Adrenal gland (tissue), 9 donors: ENCODE measurements at regions not wholly inside any gene's neighbourhood (a gene's known extent, or its start where the extent isn't known, plus 50 kb on each side); places are given as distances from the start of the nearest gene placed in this dataset.

Experiments used
- DNase-seq, 7 donors: peaks; one replicate each; pipeline ENCODE4 v3.0.0-alpha.2; 2019 to 2020
- H3K27ac ChIP-seq, 5 donors: fragments of 200-600 bp; sonication (generic) in 4 of 5; 1 replicate in 3 of 5; 2 replicates in 2 of 5; pipeline versions ENCODE4 v1.5.1 to v1.8.0; 2016 to 2020; ENCODE audit warnings: mild to moderate bottlenecking in 1 of 5
- H3K27me3 ChIP-seq: fragments of 200-600 bp; 2 replicates; pipeline ENCODE4 v1.8.0; 2021
- H3K36me3 ChIP-seq, 2 donors: fragments of 200-600 bp; replicated peaks in 1 of 2; 1 replicate in 1 of 2; 2 replicates in 1 of 2; pipeline versions ENCODE4 v1.5.1 to v1.8.0; 2018 to 2022
- H3K4me1 ChIP-seq, 2 donors: fragments of 200-600 bp; replicated peaks in 1 of 2; 1 replicate in 1 of 2; 2 replicates in 1 of 2; pipeline versions ENCODE4 v1.5.1 to v1.8.0; 2018 to 2021
- H3K4me3 ChIP-seq, 4 donors: fragments of 200-600 bp; sonication (generic) in 3 of 4; one replicate each; pipeline ENCODE4 v1.5.1; 2016 to 2018
- H3K9me3 ChIP-seq, 3 donors: fragments of 200-600 bp; sonication (generic) in 1 of 3; replicated peaks in 1 of 3; 1 replicate in 2 of 3; 2 replicates in 1 of 3; pipeline versions ENCODE4 v1.5.1 to v1.8.0; 2016 to 2021
- CTCF ChIP-seq, 6 experiments: fragments of 450-650 bp in 4 of 6; fragments of 200-600 bp in 2 of 6; sonication (generic) in 1 of 6; IDR thresholded peaks; 1 replicate in 5 of 6; 2 replicates in 1 of 6; pipeline versions ENCODE4 v1.5.1 to v1.8.0; 2016 to 2021; ENCODE audit warnings: antibody characterized with exemption in 6 of 6, mild to moderate bottlenecking in 2 of 6, moderate library complexity in 1 of 6
- POLR2A ChIP-seq, 2 donors: fragments of 450-650 bp; IDR thresholded peaks; one replicate each; pipeline ENCODE4 v1.6.1; 2017; ENCODE audit warnings: antibody characterized with exemption in 2 of 2, mild to moderate bottlenecking in 2 of 2, moderate library complexity in 1 of 2
- WGBS, 4 donors: extraction: QIAGEN DNeasy Blood & Tissue Kit in 2 of 4; methylation state at CpG; one replicate each; pipeline versions ENCODE4 v1.1.5 to v1.1.7; 2013 to 2017; 5-methylcytosine and 5-hydroxymethylcytosine counted together
- intact Hi-C, 2 donors: fragments of 100-400 bp; cut with DNase I; formaldehyde crosslinking; loops; one replicate each; pipeline versions ENCODE4 v1.14.1 to v1.15.0; 2022 to 2023
- donor health status: healthy with polysubstance abuse.
- donor health status: Bipolar disorder and iron deficiency.
- donor health status: DM: yes; HTN: yes; CAD: no.
- donor health status: DM: no; HTN: no; CAD: no.
- donor health status: DM: no; HTN: no; CAD: no.

- no peaks in the 10 kb centered on the region for H3K27me3 ChIP-seq
- no peaks in the 10 kb centered on the region for H3K36me3 ChIP-seq
- H3K9me3 ChIP-seq = no peaks in the 10 kb centered on the region
- TF ChIP-seq CTCF (IDR thresholded peaks at IDR 0.05) (no peak), POLR2A (IDR thresholded peaks at IDR 0.05) (no peak)
- H3K4me1 ChIP-seq = no peaks in the 10 kb centered on the region
- WGBS, 4 donors = 80 to 88% (median 84%) methylated on average over 3 of the region's 3 CpGs
- intact Hi-C loops = no loop called here
- no peak overlapping the region for H3K4me3 ChIP-seq
- no peak overlapping the region for H3K27ac ChIP-seq
- no peak for DNase-seq
Measured at GRCh38 chr12:20199780-20200179, 168.6 kb upstream of the PDE3A start.

GRCh38 chr12:20201733-20202132 is 166.6 kb upstream of the PDE3A start:
- DNase-seq = no peak
- Histone ChIP-seq H3K9me3 (no peaks in the 10 kb centered on the region), H3K4me3 (no peak overlapping the region)

GRCh38 chr12:20205854-20206253 is 162.5 kb upstream of the PDE3A start:
- Histone ChIP-seq H3K27ac (no peak overlapping the region), H3K4me3 (no peak overlapping the region)
- 51 to 56% (median 51%) methylated on average over 2 of the region's 2 CpGs for WGBS, 4 donors

More at GRCh38 chr12:20201733-20202132, 166.6 kb upstream of the PDE3A start:
- TF ChIP-seq POLR2A (IDR thresholded peaks at IDR 0.05) = no peak
- no peak for TF ChIP-seq CTCF (IDR thresholded peaks at IDR 0.05)
- intact Hi-C loops = no loop called here
- no peaks in the 10 kb centered on the region for H3K4me1 ChIP-seq
- no peak overlapping the region for H3K27ac ChIP-seq
- no peaks in the 10 kb centered on the region for H3K36me3 ChIP-seq
- H3K27me3 ChIP-seq = no peaks in the 10 kb centered on the region

GRCh38 chr12:20206410-20206809 is 161.9 kb upstream of the PDE3A start:
- no peaks in the 10 kb centered on the region for H3K27me3 ChIP-seq
- 30 to 45% (median 40%) methylated on average over 2 of the region's 2 CpGs for WGBS, 4 donors
- no peaks in the 10 kb centered on the region for H3K36me3 ChIP-seq
- intact Hi-C loops = no loop called here
- no peak overlapping the region for H3K4me3 ChIP-seq
- DNase-seq = no peak
- H3K4me1 ChIP-seq = peaks cover 0 to 4% of the 10 kb centered on the region in 2 donors
- no peak for TF ChIP-seq POLR2A (IDR thresholded peaks at IDR 0.05)
- H3K27ac ChIP-seq = no peak overlapping the region
- no peaks in the 10 kb centered on the region for H3K9me3 ChIP-seq

More at GRCh38 chr12:20205854-20206253, 162.5 kb upstream of the PDE3A start:
- intact Hi-C loops = no loop called here
- no peaks in the 10 kb centered on the region for H3K36me3 ChIP-seq
- TF ChIP-seq CTCF (IDR thresholded peaks at IDR 0.05) (no peak), POLR2A (IDR thresholded peaks at IDR 0.05) (no peak)
- H3K9me3 ChIP-seq = no peaks in the 10 kb centered on the region
- no peaks in the 10 kb centered on the region for H3K4me1 ChIP-seq
- H3K27me3 ChIP-seq = no peaks in the 10 kb centered on the region
- no peak for DNase-seq

- no peak for DNase-seq
- H3K4me1 ChIP-seq = peaks cover 0 to 33% of the 10 kb centered on the region in 2 donors
- no peaks in the 10 kb centered on the region for H3K36me3 ChIP-seq
- no peaks in the 10 kb centered on the region for H3K27me3 ChIP-seq
- H3K27ac ChIP-seq = peak overlapping the region in 1 of 5 donors; percentile 19
- no peaks in the 10 kb centered on the region for H3K9me3 ChIP-seq
- TF ChIP-seq POLR2A (IDR thresholded peaks at IDR 0.05) (no peak), CTCF (IDR thresholded peaks at IDR 0.05) (no peak)
- intact Hi-C loops = no loop called here
- H3K4me3 ChIP-seq = no peak overlapping the region
- 49 to 63% (median 54%) methylated on average over 2 of the region's 2 CpGs for WGBS, 4 donors
Measured at GRCh38 chr12:20210621-20211215, 157.6 kb upstream of the PDE3A start.
